ENCODE measurements at regions not wholly inside any gene's neighbourhood (a gene's known extent, or its start where the extent isn't known, plus 50 kb on each side); places are given as distances from the start of the nearest gene placed in this dataset.

- Histone ChIP-seq H3K9me2 (ENCODE audit: insufficient read depth) (no peaks in the 10 kb centered on the region), H2AFZ (no peak overlapping the region), H4K20me1 (ENCODE audit: insufficient read depth) (no peaks in the 10 kb centered on the region), H3K4me1 (replicated peaks; ENCODE audit: insufficient read depth) (no peaks in the 10 kb centered on the region), H3F3A (ENCODE audit: insufficient read depth, low read depth) (no peaks in the 10 kb centered on the region), H3K9me3 (ENCODE audit: insufficient read depth, low read depth) (no peaks in the 10 kb centered on the region), H3K36me3 (ENCODE audit: low read depth) (no peaks in the 10 kb centered on the region), H3K79me2 (ENCODE audit: low read depth) (no peaks in the 10 kb centered on the region), H3K27me3 (ENCODE audit: insufficient read depth, low read depth) (no peaks in the 10 kb centered on the region), H3K4me3 (no peak overlapping the region), H3K4me2 (no peak overlapping the region), H3K27ac (no peak overlapping the region)
- CTCF ChIA-PET = no interaction called here
- no peak for DNase-seq
- no peak for TF ChIP-seq EZH2 (IDR thresholded peaks at IDR 0.05; ENCODE audit: low read depth)
- TF ChIP-seq, protein P1, sequence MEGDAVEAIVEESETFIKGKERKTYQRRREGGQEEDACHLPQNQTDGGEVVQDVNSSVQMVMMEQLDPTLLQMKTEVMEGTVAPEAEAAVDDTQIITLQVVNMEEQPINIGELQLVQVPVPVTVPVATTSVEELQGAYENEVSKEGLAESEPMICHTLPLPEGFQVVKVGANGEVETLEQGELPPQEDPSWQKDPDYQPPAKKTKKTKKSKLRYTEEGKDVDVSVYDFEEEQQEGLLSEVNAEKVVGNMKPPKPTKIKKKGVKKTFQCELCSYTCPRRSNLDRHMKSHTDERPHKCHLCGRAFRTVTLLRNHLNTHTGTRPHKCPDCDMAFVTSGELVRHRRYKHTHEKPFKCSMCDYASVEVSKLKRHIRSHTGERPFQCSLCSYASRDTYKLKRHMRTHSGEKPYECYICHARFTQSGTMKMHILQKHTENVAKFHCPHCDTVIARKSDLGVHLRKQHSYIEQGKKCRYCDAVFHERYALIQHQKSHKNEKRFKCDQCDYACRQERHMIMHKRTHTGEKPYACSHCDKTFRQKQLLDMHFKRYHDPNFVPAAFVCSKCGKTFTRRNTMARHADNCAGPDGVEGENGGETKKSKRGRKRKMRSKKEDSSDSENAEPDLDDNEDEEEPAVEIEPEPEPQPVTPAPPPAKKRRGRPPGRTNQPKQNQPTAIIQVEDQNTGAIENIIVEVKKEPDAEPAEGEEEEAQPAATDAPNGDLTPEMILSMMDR (conservative IDR thresholded peaks at IDR 0.05) = no peak
- no TSS peak for BruUV-seq (replicated peaks)
- POLR2A ChIA-PET (ENCODE audit: unreplicated experiment) = no interaction called here
- intact Hi-C loops (cut with micrococcal nuclease; ENCODE audit: unreplicated experiment) = no loop called here
Measured at GRCh38 chr18:61948846-61949438, 56.1 kb upstream of the RNF152 start.

DNA sequence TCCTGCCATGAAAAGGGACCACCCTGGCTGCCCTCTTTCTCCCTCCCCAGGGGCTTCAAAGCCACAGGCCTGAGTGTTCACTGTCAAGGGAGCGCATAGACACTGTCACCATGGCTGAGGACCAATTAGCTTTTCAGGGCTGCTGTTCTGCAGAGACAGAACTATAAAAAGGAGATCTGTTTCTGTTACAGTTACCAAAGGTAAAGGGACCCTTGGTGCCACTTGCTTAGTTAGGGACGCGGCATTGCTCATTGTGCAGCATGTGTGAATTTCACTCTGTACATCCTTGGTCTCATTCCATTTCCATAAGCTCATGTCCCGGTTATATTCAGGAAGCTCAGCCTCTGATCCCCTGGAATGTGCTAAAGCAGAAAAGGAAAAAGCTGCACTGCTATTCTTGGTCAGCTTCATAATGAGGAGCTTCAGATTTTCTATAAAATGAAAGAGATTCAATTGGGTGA, 55.5 kb upstream of the RNF152 start:
- intact Hi-C loops (cut with micrococcal nuclease; ENCODE audit: unreplicated experiment) = no loop called here
- BruUV-seq (replicated peaks) = no TSS peak
- Histone ChIP-seq H3F3A (ENCODE audit: insufficient read depth, low read depth) (no peaks in the 10 kb centered on the region), H3K79me2 (ENCODE audit: low read depth) (no peaks in the 10 kb centered on the region), H3K4me3 (no peak overlapping the region), H2AFZ (no peak overlapping the region), H3K9me2 (ENCODE audit: insufficient read depth) (no peaks in the 10 kb centered on the region), H4K20me1 (ENCODE audit: insufficient read depth) (no peaks in the 10 kb centered on the region), H3K4me1 (replicated peaks; ENCODE audit: insufficient read depth) (no peaks in the 10 kb centered on the region), H3K4me2 (no peak overlapping the region), H3K27ac (no peak overlapping the region), H3K36me3 (ENCODE audit: low read depth) (no peaks in the 10 kb centered on the region), H3K27me3 (ENCODE audit: insufficient read depth, low read depth) (no peaks in the 10 kb centered on the region), H3K9me3 (ENCODE audit: insufficient read depth, low read depth) (no peaks in the 10 kb centered on the region)
- DNase-seq = no peak
- no peak for TF ChIP-seq EZH2 (IDR thresholded peaks at IDR 0.05; ENCODE audit: low read depth)
- TF ChIP-seq, protein P1 (conservative IDR thresholded peaks at IDR 0.05) = no peak
- POLR2A ChIA-PET (ENCODE audit: unreplicated experiment) = no interaction called here
- CTCF ChIA-PET = no interaction called here

GRCh38 chr18:61946449-61946848, 53.6 kb upstream of the RNF152 start:
- BruUV-seq (replicated peaks) = no TSS peak
- Histone ChIP-seq H3F3A (ENCODE audit: insufficient read depth, low read depth) (no peaks in the 10 kb centered on the region), H3K4me3 (no peak overlapping the region), H3K36me3 (ENCODE audit: low read depth) (no peaks in the 10 kb centered on the region), H2AFZ (no peak overlapping the region), H3K4me1 (replicated peaks; ENCODE audit: insufficient read depth) (no peaks in the 10 kb centered on the region), H4K20me1 (ENCODE audit: insufficient read depth) (no peaks in the 10 kb centered on the region), H3K9me3 (ENCODE audit: insufficient read depth, low read depth) (no peaks in the 10 kb centered on the region), H3K4me2 (no peak overlapping the region), H3K27ac (no peak overlapping the region), H3K27me3 (ENCODE audit: insufficient read depth, low read depth) (no peaks in the 10 kb centered on the region), H3K79me2 (ENCODE audit: low read depth) (no peaks in the 10 kb centered on the region), H3K9me2 (ENCODE audit: insufficient read depth) (no peaks in the 10 kb centered on the region)
- CTCF ChIA-PET = no interaction called here
- TF ChIP-seq, protein P1 (conservative IDR thresholded peaks at IDR 0.05) = no peak
- no peak for TF ChIP-seq EZH2 (IDR thresholded peaks at IDR 0.05; ENCODE audit: low read depth)
- POLR2A ChIA-PET (ENCODE audit: unreplicated experiment) = no interaction called here
- intact Hi-C loops (cut with micrococcal nuclease; ENCODE audit: unreplicated experiment) = no loop called here
- no peak for DNase-seq

Data from PC-9 (cell line).